GM23338 (cell line): ENCODE measurements at regions not wholly inside any gene's neighbourhood (a gene's known extent, or its start where the extent isn't known, plus 50 kb on each side); places are given as distances from the start of the nearest gene placed in this dataset.

Experiments
- ATAC-seq: fragments of 200-7000 bp; cut with Tn5 transposase; 3 replicates; pipeline ENCODE4 v1.9.1; 2020
- DNase-seq: peaks from one replicate; pipeline ENCODE4 v3.0.0-alpha.2; 2015; ENCODE audit warnings: low spot score
- H2AFZ ChIP-seq: fragments of 200-600 bp; sonication (generic); 2 replicates; pipeline ENCODE4 v1.8.0; 2016; ENCODE audit warnings: antibody characterized with exemption, mild to moderate bottlenecking, moderate library complexity
- H3F3A ChIP-seq: fragments of 200-600 bp; sonication (generic); replicated peaks from 2 replicates; pipeline ENCODE4 v1.8.0; 2017; ENCODE audit warnings: antibody characterized with exemption, mixed run types, low read depth
- H3K27ac ChIP-seq: fragments of 200-600 bp; sonication (generic); 2 replicates; pipeline ENCODE4 v1.6.1; 2016; ENCODE audit warnings: low read depth
- H3K27me3 ChIP-seq: fragments of 200-600 bp; sonication (generic); 2 replicates; pipeline ENCODE4 v1.8.0; 2016; ENCODE audit warnings: mild to moderate bottlenecking, mixed run types, moderate library complexity; ENCODE audit not compliant: insufficient read depth
- H3K36me3 ChIP-seq: fragments of 200-600 bp; sonication (generic); 2 replicates; pipeline ENCODE4 v1.8.0; 2016; ENCODE audit warnings: mild to moderate bottlenecking; ENCODE audit not compliant: insufficient read depth
- H3K4me1 ChIP-seq: fragments of 200-600 bp; sonication (generic); 2 replicates; pipeline ENCODE4 v1.8.0; 2016; ENCODE audit warnings: mild to moderate bottlenecking, moderate library complexity; ENCODE audit not compliant: insufficient read depth
- H3K4me2 ChIP-seq: fragments of 200-600 bp; sonication (generic); 2 replicates; pipeline ENCODE4 v1.7.1; 2017; ENCODE audit warnings: mixed run types
- H3K4me3 ChIP-seq: fragments of 200-600 bp; sonication (generic); 2 replicates; pipeline ENCODE4 v1.6.1; 2016; ENCODE audit warnings: mixed run types
- H3K79me2 ChIP-seq: fragments of 200-600 bp; sonication (generic); replicated peaks from 2 replicates; pipeline ENCODE4 v1.8.0; 2017; ENCODE audit warnings: mild to moderate bottlenecking; ENCODE audit not compliant: insufficient read depth
- H3K9me2 ChIP-seq: fragments of 200-600 bp; sonication (generic); 2 replicates; pipeline ENCODE4 v1.8.0; 2017; ENCODE audit not compliant: insufficient read depth
- H4K20me1 ChIP-seq: fragments of 200-600 bp; sonication (generic); replicated peaks from 2 replicates; pipeline ENCODE4 v1.8.0; 2017; ENCODE audit warnings: mild to moderate bottlenecking; ENCODE audit not compliant: insufficient read depth
- H3K27ac Mint-ChIP-seq: 2 replicates; pipeline ENCODE4 v1.8.0; 2020; ENCODE audit warnings: inconsistent platforms, mild to moderate bottlenecking, moderate library complexity, mixed read lengths
- H3K27me3 Mint-ChIP-seq: 3 replicates; pipeline ENCODE4 v1.8.0; 2022; ENCODE audit warnings: low read depth, mild to moderate bottlenecking, moderate library complexity, mixed read lengths, inconsistent platforms; ENCODE audit not compliant: insufficient read depth, poor library complexity
- H3K36me3 Mint-ChIP-seq: 3 replicates; pipeline ENCODE4 v1.8.0; 2021; ENCODE audit warnings: low read depth, mild to moderate bottlenecking, inconsistent platforms, moderate library complexity, mixed read lengths
- H3K4me1 Mint-ChIP-seq: 3 replicates; pipeline ENCODE4 v1.8.0; 2020; ENCODE audit warnings: mild to moderate bottlenecking, inconsistent platforms, mixed read lengths
- H3K4me3 Mint-ChIP-seq: 3 replicates; pipeline ENCODE4 v1.8.0; 2021; ENCODE audit warnings: moderate library complexity, mild to moderate bottlenecking, inconsistent platforms, mixed read lengths
- H3K9me3 Mint-ChIP-seq: 3 replicates; pipeline ENCODE4 v1.8.0; 2020; ENCODE audit warnings: moderate library complexity, mild to moderate bottlenecking, inconsistent platforms, mixed read lengths
- CREB1 ChIP-seq: fragments of 250-450 bp; sonication (Bioruptor Pico); IDR thresholded peaks from 2 replicates; pipeline ENCODE4 v1.5.0; 2020; ENCODE audit warnings: low read depth, mild to moderate bottlenecking, moderate library complexity
- CTCF ChIP-seq, 2 experiments: fragments of 200-600 bp in 1 of 2; sonication (generic) in 1 of 2; conservative IDR thresholded peaks; 2 replicates each; pipeline versions ENCODE4 v1.5.1 to v1.6.1; 2016 to 2017; ENCODE audit warnings: antibody characterized with exemption in 2 of 2, low read depth in 2 of 2, mild to moderate bottlenecking in 2 of 2, moderate library complexity in 1 of 2
- ETS1 ChIP-seq: IDR thresholded peaks from 2 replicates; pipeline ENCODE4 v1.6.1; 2016; ENCODE audit warnings: antibody characterized with exemption
- JUNB ChIP-seq: IDR thresholded peaks from one replicate; pipeline ENCODE4 v1.6.1; 2016; ENCODE audit warnings: antibody characterized with exemption; ENCODE audit not compliant: unreplicated experiment
- REST ChIP-seq: IDR thresholded peaks from one replicate; pipeline ENCODE4 v1.6.1; 2018; ENCODE audit warnings: antibody characterized with exemption; ENCODE audit not compliant: unreplicated experiment
- ZNF114 ChIP-seq: fragments of 250-450 bp; sonication (Bioruptor Pico); IDR thresholded peaks from 2 replicates; pipeline ENCODE4 v1.5.0; 2020; ENCODE audit warnings: mild to moderate bottlenecking, moderate library complexity
- ZNF462 ChIP-seq: fragments of 250-450 bp; sonication (Bioruptor Pico); IDR thresholded peaks from 2 replicates; pipeline ENCODE4 v1.5.0; 2020; ENCODE audit warnings: mild to moderate bottlenecking, moderate library complexity

GRCh38 chr11:42901084-42901483 is 410.7 kb upstream of the API5 start:
- Mint-ChIP-seq H3K36me3 (peaks cover 22% of the 10 kb centered on the region), H3K9me3 (peaks cover 81% of the 10 kb centered on the region), H3K27ac (no peak overlapping the region), H3K27me3 (peaks cover 2% of the 10 kb centered on the region), H3K4me1 (no peaks in the 10 kb centered on the region), H3K4me3 (no peak overlapping the region)
- Histone ChIP-seq H3K27me3 (no peaks in the 10 kb centered on the region), H2AFZ (no peak overlapping the region), H3K4me3 (no peak overlapping the region), H3K4me1 (no peaks in the 10 kb centered on the region), H3K36me3 (no peaks in the 10 kb centered on the region), H3K4me2 (no peak overlapping the region), H3K9me2 (no peaks in the 10 kb centered on the region), H3F3A (no peaks in the 10 kb centered on the region), H3K79me2 (no peaks in the 10 kb centered on the region), H4K20me1 (no peaks in the 10 kb centered on the region), H3K27ac (no peak overlapping the region)
- no peak for DNase-seq
- ATAC-seq: no peak
- TF ChIP-seq JUNB (no peak), REST (no peak), ETS1 (no peak), ZNF462 (no peak), ZNF114 (CRISPR knock-in tag) (no peak), CREB1 (CRISPR knock-in tag) (no peak), CTCF (conservative IDR thresholded peaks at IDR 0.05; ENCODE audit: low read depth in 2 of 2) (no peak)
